Caco-2 (cell line): ENCODE measurements at regions not wholly inside any gene's neighbourhood (a gene's known extent, or its start where the extent isn't known, plus 50 kb on each side); places are given as distances from the start of the nearest gene placed in this dataset.

ENCODE experiments used
- BruUV-seq: library from RNA; stranded (reverse); fragments of 400-500 nt; replicated peaks from 2 replicates; lab custom pipeline; 2021; lab: Mats Ljungman, UMichigan
- CTCF ChIA-PET: fragments of 300-600 bp; sonication (Branson Sonifier 250); formaldehyde crosslinking; loops from one replicate; lab custom pipeline; 2022; ENCODE audit warnings: antibody characterized with exemption; lab: Charles Lee
- POLR2A ChIA-PET: fragments of 300-600 bp; sonication (Branson Sonifier 250); formaldehyde crosslinking; loops from one replicate; lab custom pipeline; 2022; ENCODE audit warnings: antibody characterized with exemption; lab: Charles Lee
- DNase-seq, 2 experiments: peaks; one replicate each; pipeline versions ENCODE4 v3.0.0 to v3.0.0-alpha.2; 2020 to 2022
- H3K27me3 ChIP-seq: replicated peaks from 2 replicates; pipeline ENCODE4 v1.6.0; 2011; ENCODE audit warnings: low read length; ENCODE audit not compliant: control insufficient read depth, insufficient read depth
- H3K36me3 ChIP-seq: 2 replicates; pipeline ENCODE4 v1.5.1; 2011; ENCODE audit warnings: low read length; ENCODE audit not compliant: control insufficient read depth, insufficient read depth
- H3K4me1 ChIP-seq: fragments of 250-450 bp; sonication (Bioruptor Pico); 2 replicates; pipeline ENCODE4 v1.5.1; 2020; ENCODE audit warnings: mild to moderate bottlenecking
- H3K4me3 ChIP-seq: 2 replicates; pipeline ENCODE4 v1.5.1; 2011; ENCODE audit warnings: low read depth, mild to moderate bottlenecking, control low read depth, low read length
- H3K9me3 ChIP-seq: fragments of 250-450 bp; sonication (Bioruptor Pico); 2 replicates; pipeline ENCODE4 v1.5.1; 2020; ENCODE audit warnings: mild to moderate bottlenecking, moderate library complexity
- H3K27ac Mint-ChIP-seq: one replicate; pipeline ENCODE4 v1.8.0; 2022; ENCODE audit warnings: mixed read lengths; ENCODE audit not compliant: unreplicated experiment
- H3K27me3 Mint-ChIP-seq: one replicate; pipeline ENCODE4 v1.8.0; 2022; ENCODE audit warnings: mixed read lengths; ENCODE audit not compliant: insufficient read depth, unreplicated experiment
- H3K36me3 Mint-ChIP-seq: one replicate; pipeline ENCODE4 v1.8.0; 2022; ENCODE audit warnings: mild to moderate bottlenecking, mixed read lengths; ENCODE audit not compliant: insufficient read depth, unreplicated experiment
- H3K4me1 Mint-ChIP-seq: one replicate; pipeline ENCODE4 v1.8.0; 2022; ENCODE audit warnings: low read depth, mixed read lengths; ENCODE audit not compliant: unreplicated experiment
- H3K4me3 Mint-ChIP-seq: one replicate; pipeline ENCODE4 v1.8.0; 2022; ENCODE audit warnings: mild to moderate bottlenecking, moderate library complexity, mixed read lengths; ENCODE audit not compliant: unreplicated experiment
- H3K9me3 Mint-ChIP-seq: one replicate; pipeline ENCODE4 v1.8.0; 2022; ENCODE audit warnings: mixed read lengths; ENCODE audit not compliant: unreplicated experiment
- intact Hi-C: fragments of 100-400 bp; cut with micrococcal nuclease; formaldehyde crosslinking; loops from one replicate; pipeline ENCODE4 v1.10.0; 2022; ENCODE audit not compliant: unreplicated experiment
- TF ChIP-seq, protein P1 (sequence below), 2 experiments: fragments of 200-600 bp in 1 of 2; IDR thresholded peaks; 1 replicate in 1 of 2; 2 replicates in 1 of 2; pipeline versions ENCODE4 v1.5.1 to v1.8.0; 2011 to 2022; ENCODE audit warnings: antibody characterized with exemption in 1 of 2, control low read depth in 1 of 2, inconsistent platforms in 1 of 2, low read depth in 1 of 2, low read length in 1 of 2, mild to moderate bottlenecking in 1 of 2, moderate library complexity in 1 of 2; ENCODE audit not compliant: insufficient read depth in 1 of 2, severe bottlenecking in 1 of 2, unreplicated experiment in 1 of 2

- no peak overlapping the region for H3K4me3 ChIP-seq
- H3K4me3 Mint-ChIP-seq: no peak overlapping the region
- no peak for DNase-seq
- H3K36me3 Mint-ChIP-seq: no peaks in the 10 kb centered on the region
- H3K27ac Mint-ChIP-seq: no peak overlapping the region
- BruUV-seq: no TSS peak
- intact Hi-C loops: no loop called here
- H3K9me3 ChIP-seq: no peaks in the 10 kb centered on the region
- no peaks in the 10 kb centered on the region for H3K36me3 ChIP-seq
- H3K27me3 Mint-ChIP-seq: no peaks in the 10 kb centered on the region
- POLR2A ChIA-PET: no interaction called here
- H3K27me3 ChIP-seq: no peaks in the 10 kb centered on the region
- TF ChIP-seq, protein P1, sequence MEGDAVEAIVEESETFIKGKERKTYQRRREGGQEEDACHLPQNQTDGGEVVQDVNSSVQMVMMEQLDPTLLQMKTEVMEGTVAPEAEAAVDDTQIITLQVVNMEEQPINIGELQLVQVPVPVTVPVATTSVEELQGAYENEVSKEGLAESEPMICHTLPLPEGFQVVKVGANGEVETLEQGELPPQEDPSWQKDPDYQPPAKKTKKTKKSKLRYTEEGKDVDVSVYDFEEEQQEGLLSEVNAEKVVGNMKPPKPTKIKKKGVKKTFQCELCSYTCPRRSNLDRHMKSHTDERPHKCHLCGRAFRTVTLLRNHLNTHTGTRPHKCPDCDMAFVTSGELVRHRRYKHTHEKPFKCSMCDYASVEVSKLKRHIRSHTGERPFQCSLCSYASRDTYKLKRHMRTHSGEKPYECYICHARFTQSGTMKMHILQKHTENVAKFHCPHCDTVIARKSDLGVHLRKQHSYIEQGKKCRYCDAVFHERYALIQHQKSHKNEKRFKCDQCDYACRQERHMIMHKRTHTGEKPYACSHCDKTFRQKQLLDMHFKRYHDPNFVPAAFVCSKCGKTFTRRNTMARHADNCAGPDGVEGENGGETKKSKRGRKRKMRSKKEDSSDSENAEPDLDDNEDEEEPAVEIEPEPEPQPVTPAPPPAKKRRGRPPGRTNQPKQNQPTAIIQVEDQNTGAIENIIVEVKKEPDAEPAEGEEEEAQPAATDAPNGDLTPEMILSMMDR (IDR thresholded peaks at IDR 0.05; ENCODE audit: insufficient read depth in 1 of 2, low read depth in 1 of 2, low read length in 1 of 2, severe bottlenecking in 1 of 2, unreplicated experiment in 1 of 2): no peak
- no peaks in the 10 kb centered on the region for H3K9me3 Mint-ChIP-seq
- CTCF ChIA-PET: no interaction called here
- H3K4me1 Mint-ChIP-seq: peaks cover 14% of the 10 kb centered on the region
- H3K4me1 ChIP-seq: peaks cover 11% of the 10 kb centered on the region
These were observed 120.7 kb downstream of the BACH1 start for GRCh38 chr21:29419422-29419821.

GRCh38 chr21:29423099-29423870, 124.6 kb downstream of the BACH1 start:
- H3K4me1 ChIP-seq: peaks cover 8% of the 10 kb centered on the region; the same call in 1 of the 2 replicates
- no peaks in the 10 kb centered on the region for H3K36me3 ChIP-seq
- CTCF ChIA-PET: interaction anchor here (1.3 kb wide), 1 partner anchor 62 kb away, joined by 5 read pairs; no protein-coding TSS in a partner anchor
- no peaks in the 10 kb centered on the region for H3K9me3 ChIP-seq
- peak in 1 of 2 experiments; percentile 19 for DNase-seq
- POLR2A ChIA-PET: no interaction called here
- TF ChIP-seq, protein P1 (IDR thresholded peaks at IDR 0.05; ENCODE audit: insufficient read depth in 1 of 2, low read depth in 1 of 2, low read length in 1 of 2, severe bottlenecking in 1 of 2, unreplicated experiment in 1 of 2): no peak
- Mint-ChIP-seq H3K9me3 (no peaks in the 10 kb centered on the region), H3K27ac (no peak overlapping the region), H3K4me1 (peaks cover 7% of the 10 kb centered on the region), H3K27me3 (no peaks in the 10 kb centered on the region), H3K36me3 (no peaks in the 10 kb centered on the region), H3K4me3 (no peak overlapping the region)
- no TSS peak for BruUV-seq
- H3K4me3 ChIP-seq: no peak overlapping the region
- intact Hi-C loops: loop anchor here (5.0 kb wide), 1 partner anchor 41 kb away; no protein-coding TSS in a partner anchor
- H3K27me3 ChIP-seq: no peaks in the 10 kb centered on the region

- POLR2A ChIA-PET: no interaction called here
- DNase-seq: no peak
- TF ChIP-seq, protein P1 (IDR thresholded peaks at IDR 0.05; ENCODE audit: insufficient read depth in 1 of 2, low read depth in 1 of 2, low read length in 1 of 2, severe bottlenecking in 1 of 2, unreplicated experiment in 1 of 2): no peak
These were observed 126.0 kb downstream of the BACH1 start for GRCh38 chr21:29424728-29425127.

More at GRCh38 chr21:29424728-29425127, 126.0 kb downstream of the BACH1 start:
- Histone ChIP-seq H3K4me1 (peaks cover 9% of the 10 kb centered on the region; the same call in 1 of the 2 replicates), H3K36me3 (no peaks in the 10 kb centered on the region), H3K9me3 (no peaks in the 10 kb centered on the region), H3K4me3 (no peak overlapping the region), H3K27me3 (no peaks in the 10 kb centered on the region)
- BruUV-seq: no TSS peak
- Mint-ChIP-seq H3K27ac (no peak overlapping the region), H3K4me1 (peaks cover 9% of the 10 kb centered on the region), H3K9me3 (no peaks in the 10 kb centered on the region), H3K36me3 (no peaks in the 10 kb centered on the region), H3K4me3 (no peak overlapping the region), H3K27me3 (no peaks in the 10 kb centered on the region)
- CTCF ChIA-PET: no interaction called here
- intact Hi-C loops: loop anchor here (5.0 kb wide), 1 partner anchor 42 kb away; no protein-coding TSS in a partner anchor
